Common myeloid progenitor, CD34-positive (primary cell): ENCODE measurements at regions not wholly inside any gene's neighbourhood (a gene's known extent, or its start where the extent isn't known, plus 50 kb on each side); places are given as distances from the start of the nearest gene placed in this dataset.
"Not testable (repeated sequence)": the region's sequence is repeated elsewhere in the genome, so short reads cannot be mapped to it uniquely, and the experiment has no call there.

Source experiments
- CTCF ChIA-PET: fragments of 350-600 bp; sonication (Branson Sonifier 250); formaldehyde crosslinking; loops from one replicate; lab custom pipeline; 2021; ENCODE audit warnings: antibody characterized with exemption; lab: Charles Lee
- POLR2A ChIA-PET: fragments of 350-600 bp; sonication (Branson Sonifier 250); formaldehyde crosslinking; loops from one replicate; lab custom pipeline; 2021; ENCODE audit warnings: antibody characterized with exemption; lab: Charles Lee
- DNase-seq, 3 donors: peaks; one replicate each; pipeline versions ENCODE4 v3.0.0 to v3.0.0-alpha.2; 2013
- H3K27ac ChIP-seq, 2 experiments: 1 replicate in 1 of 2; 2 replicates in 1 of 2; pipeline ENCODE4 v1.7.0; 2013; ENCODE audit warnings: inconsistent platforms in 2 of 2, low read length in 2 of 2, mild to moderate bottlenecking in 2 of 2, low read depth in 1 of 2, moderate library complexity in 1 of 2; ENCODE audit not compliant: severe bottlenecking in 2 of 2, insufficient read depth in 1 of 2, poor library complexity in 1 of 2
- H3K27me3 ChIP-seq, 5 experiments: replicated peaks in 2 of 5; 1 replicate in 3 of 5; 2 replicates in 2 of 5; pipeline versions ENCODE4 v1.6.1 to v1.7.0; 2013; ENCODE audit warnings: low read length in 4 of 5, mild to moderate bottlenecking in 2 of 5, moderate library complexity in 2 of 5, inconsistent platforms in 1 of 5; ENCODE audit not compliant: insufficient read depth in 5 of 5, control insufficient read depth in 4 of 5
- H3K36me3 ChIP-seq, 4 experiments: 1 replicate in 2 of 4; 2 replicates in 2 of 4; pipeline versions ENCODE4 v1.6.1 to v1.7.0; 2013; ENCODE audit warnings: low read length in 3 of 4, control low read depth in 1 of 4, mild to moderate bottlenecking in 1 of 4; ENCODE audit not compliant: control insufficient read depth in 4 of 4, insufficient read depth in 4 of 4
- H3K4me1 ChIP-seq, 4 experiments: 1 replicate in 3 of 4; 2 replicates in 1 of 4; pipeline versions ENCODE4 v1.6.1 to v1.7.1; 2013; ENCODE audit warnings: low read length in 3 of 4, mild to moderate bottlenecking in 3 of 4, control low read depth in 1 of 4, inconsistent platforms in 1 of 4, moderate library complexity in 1 of 4; ENCODE audit not compliant: control insufficient read depth in 4 of 4, insufficient read depth in 4 of 4; ENCODE audit errors: control extremely low read depth in 1 of 4
- H3K4me3 ChIP-seq, 7 experiments: 1 replicate in 4 of 7; 2 replicates in 3 of 7; pipeline versions ENCODE4 v1.5.1 to v1.7.0; 2013; ENCODE audit warnings: mild to moderate bottlenecking in 7 of 7, low read length in 6 of 7, moderate library complexity in 6 of 7, inconsistent platforms in 2 of 7, low read depth in 2 of 7, control low read depth in 1 of 7; ENCODE audit not compliant: insufficient read depth in 4 of 7, control insufficient read depth in 1 of 7; ENCODE audit errors: extremely low read depth in 1 of 7
- H3K9me3 ChIP-seq, 5 experiments: 1 replicate in 4 of 5; 2 replicates in 1 of 5; pipeline versions ENCODE4 v1.6.1 to v1.7.1; 2013; ENCODE audit warnings: low read length in 4 of 5, mild to moderate bottlenecking in 2 of 5, inconsistent platforms in 1 of 5, low read depth in 1 of 5, moderate library complexity in 1 of 5; ENCODE audit not compliant: control insufficient read depth in 4 of 5, insufficient read depth in 2 of 5; ENCODE audit errors: control extremely low read depth in 1 of 5
- WGBS: methylation state at CpG from one replicate; pipeline ENCODE4 v1.1.5; 2013; ENCODE audit not compliant: insufficient coverage; 5-methylcytosine and 5-hydroxymethylcytosine counted together

DNA sequence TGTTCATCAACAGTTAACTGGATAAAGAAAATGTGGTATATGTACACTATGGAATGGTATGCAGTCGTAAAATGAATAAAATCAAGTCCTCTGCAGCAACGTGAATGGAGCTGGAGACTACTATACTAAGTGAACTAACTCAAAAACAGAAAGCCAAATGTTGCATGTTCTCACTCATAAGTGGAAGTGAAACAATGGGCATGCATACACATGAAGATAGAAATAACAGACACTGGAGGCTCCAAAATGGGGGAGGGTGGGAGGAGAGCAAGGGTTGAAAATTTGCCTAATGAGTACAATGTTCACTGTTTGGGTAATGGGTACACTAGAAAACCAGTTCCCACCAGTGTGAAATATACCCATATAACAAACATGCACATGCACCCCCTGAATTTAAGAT is 179.5 kb downstream of the ZWINT start:
- Histone ChIP-seq H3K36me3 (no peaks in the 10 kb centered on the region), H3K4me3 (no peak overlapping the region), H3K9me3 (peaks cover 0 to 2% (median 0%) of the 10 kb centered on the region in 5 experiments), H3K27ac (no peak overlapping the region), H3K27me3 (no peaks in the 10 kb centered on the region), H3K4me1 (no peaks in the 10 kb centered on the region)
- ChIA-PET CTCF (no interaction called here), POLR2A (interaction anchor here (0.6 kb wide), 1 partner anchor 79 kb away, joined by 6 read pairs; no protein-coding TSS in a partner anchor)
- WGBS: 80% methylated on average over 1 of the region's 2 CpGs
- no peak for DNase-seq

GRCh38 chr10:56178210-56178609 is 182.8 kb downstream of the ZWINT start:
- H3K36me3 ChIP-seq: no peaks in the 10 kb centered on the region
- no peak overlapping the region for H3K4me3 ChIP-seq
- WGBS: 71% methylated on average over 4 of the region's 4 CpGs
- no peak for DNase-seq
- H3K4me1 ChIP-seq: no peaks in the 10 kb centered on the region
- ChIA-PET POLR2A (no interaction called here), CTCF (no interaction called here)
- no peak overlapping the region for H3K27ac ChIP-seq
- no peaks in the 10 kb centered on the region for H3K27me3 ChIP-seq
- peaks cover 0 to 2% (median 0%) of the 10 kb centered on the region in 5 experiments for H3K9me3 ChIP-seq

DNA sequence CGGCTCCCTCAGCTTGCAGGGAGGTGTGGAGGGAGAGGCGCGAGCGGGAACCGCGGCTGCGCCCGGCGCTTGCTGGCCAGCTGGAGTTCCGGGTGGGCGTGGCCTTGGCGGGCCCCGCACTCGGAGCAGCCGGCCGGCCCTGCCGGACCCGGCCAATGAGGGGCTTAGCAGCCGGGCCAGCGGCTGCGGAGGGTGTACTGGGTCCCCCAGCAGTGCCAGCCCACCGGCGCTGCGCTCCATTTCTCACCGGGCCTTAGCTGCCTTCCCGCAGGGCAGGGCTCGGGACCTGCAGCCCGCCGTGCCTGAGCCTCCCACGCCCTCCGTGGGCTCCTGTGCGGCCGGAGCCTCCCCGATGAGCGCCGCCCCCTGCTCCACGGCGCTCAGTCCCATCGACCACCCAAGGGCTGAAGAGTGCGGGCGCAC is 206.0 kb downstream of the ZWINT start:
- H3K4me1 ChIP-seq, H3K4me3 ChIP-seq, CTCF ChIA-PET, H3K27ac ChIP-seq, H3K9me3 ChIP-seq, POLR2A ChIA-PET, H3K27me3 ChIP-seq, H3K36me3 ChIP-seq, DNase-seq: not testable (repeated sequence)
- 96% methylated on average over 23 of the region's 41 CpGs for whole genome bisulfite sequencing

DNA sequence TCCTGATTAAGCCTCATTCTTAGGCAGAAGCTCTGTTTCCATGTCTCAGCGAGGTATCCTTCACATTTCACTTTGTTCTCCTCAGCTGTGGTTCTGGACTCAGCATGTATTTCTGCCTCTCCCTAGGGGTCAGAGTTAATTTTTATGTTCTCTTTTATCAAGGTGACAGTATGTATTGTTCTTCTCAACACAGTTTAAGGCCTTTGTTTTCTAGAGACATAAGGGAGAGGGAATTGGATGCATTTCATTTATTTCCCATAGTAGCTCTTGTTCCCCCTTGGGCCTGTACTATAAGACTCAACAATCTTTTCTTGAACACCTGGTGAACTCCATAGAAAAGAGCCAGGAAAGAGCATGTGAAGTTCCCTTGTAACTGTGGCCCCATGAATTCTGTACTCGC is 214.3 kb downstream of the ZWINT start:
- Histone ChIP-seq H3K27ac (no peak overlapping the region), H3K36me3 (no peaks in the 10 kb centered on the region), H3K9me3 (peaks cover 0 to 3% (median 0%) of the 10 kb centered on the region in 5 experiments), H3K27me3 (no peaks in the 10 kb centered on the region), H3K4me3 (no peak overlapping the region), H3K4me1 (no peaks in the 10 kb centered on the region)
- CTCF ChIA-PET: interaction anchor here (1.0 kb wide), 1 partner anchor 18 kb away, joined by 3 read pairs; no protein-coding TSS in a partner anchor
- WGBS: 100% methylated on average over 1 of the region's 2 CpGs
- POLR2A ChIA-PET: no interaction called here
- no peak for DNase-seq

DNA sequence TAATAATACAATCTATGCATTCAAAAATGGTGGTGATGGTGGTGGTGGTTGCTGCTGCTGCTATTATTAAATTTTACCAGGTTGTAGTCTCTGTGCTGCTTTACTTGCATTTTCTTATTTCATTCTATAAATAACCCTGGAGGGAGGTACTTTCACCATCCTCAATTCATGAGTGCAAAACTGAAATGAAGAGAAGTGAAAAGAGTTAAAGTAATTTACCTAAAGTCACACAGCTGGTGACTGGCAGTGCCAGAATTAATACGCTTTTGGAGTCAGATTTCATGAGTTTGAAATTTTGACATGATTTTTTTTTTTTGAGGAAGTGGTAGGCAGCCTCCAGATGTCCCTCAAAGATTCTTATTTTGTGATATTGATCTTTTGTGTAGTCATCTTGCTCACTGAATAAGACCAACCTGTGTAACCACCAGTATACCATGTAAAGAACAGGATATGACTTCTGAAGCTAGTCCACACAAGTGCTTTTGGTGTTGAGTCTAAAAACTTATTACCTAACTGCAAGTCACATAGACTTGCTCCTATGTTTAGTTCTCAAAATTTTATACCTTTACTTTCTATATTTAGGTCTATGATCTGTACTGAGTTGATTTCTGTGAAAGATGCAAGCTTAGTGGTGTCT is 218.8 kb downstream of the ZWINT start:
- CTCF ChIA-PET: no interaction called here
- H3K27me3 ChIP-seq: no peaks in the 10 kb centered on the region
- POLR2A ChIA-PET: no interaction called here
- H3K4me1 ChIP-seq: no peaks in the 10 kb centered on the region
- peak in 2 of 3 donors; percentile 2 to 28 for DNase-seq
- no peaks in the 10 kb centered on the region for H3K9me3 ChIP-seq
- H3K4me3 ChIP-seq: no peak overlapping the region
- 43% methylated on average over 1 of the region's 1 CpG for WGBS
- H3K36me3 ChIP-seq: no peaks in the 10 kb centered on the region
- H3K27ac ChIP-seq: no peak overlapping the region

DNA sequence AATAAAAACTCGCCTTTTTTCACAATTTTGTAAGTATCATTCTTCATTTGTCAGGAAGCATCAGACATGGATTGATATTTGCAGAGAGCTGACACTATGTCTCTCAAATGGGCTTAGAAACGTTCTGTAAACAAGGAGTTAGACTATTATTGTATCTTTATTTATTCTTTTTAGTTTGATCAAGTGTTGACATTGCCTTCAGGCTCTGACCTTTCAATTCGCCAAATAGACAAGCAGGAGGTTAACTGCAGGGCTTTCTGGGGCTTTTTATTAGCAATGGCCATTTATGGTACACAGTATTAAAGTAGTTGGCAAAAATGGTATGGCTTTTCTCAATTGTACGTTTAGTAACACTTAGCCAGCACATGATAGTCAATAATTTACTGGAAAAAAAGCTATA is 221.7 kb downstream of the ZWINT start:
- no peaks in the 10 kb centered on the region for H3K27me3 ChIP-seq
- DNase-seq: no peak
- H3K9me3 ChIP-seq: no peaks in the 10 kb centered on the region
- H3K4me1 ChIP-seq: no peaks in the 10 kb centered on the region
- H3K36me3 ChIP-seq: no peaks in the 10 kb centered on the region
- ChIA-PET POLR2A (no interaction called here), CTCF (no interaction called here)
- H3K4me3 ChIP-seq: no peak overlapping the region
- H3K27ac ChIP-seq: no peak overlapping the region
- no CpG with 5 or more reads among the region's 4 CpGs for WGBS

GRCh38 chr10:56135828-56136227 is 225.2 kb downstream of the ZWINT start:
- Histone ChIP-seq H3K27ac (no peak overlapping the region), H3K4me3 (no peak overlapping the region), H3K9me3 (no peaks in the 10 kb centered on the region), H3K4me1 (no peaks in the 10 kb centered on the region), H3K36me3 (no peaks in the 10 kb centered on the region), H3K27me3 (no peaks in the 10 kb centered on the region)
- DNase-seq: no peak
- ChIA-PET POLR2A (no interaction called here), CTCF (no interaction called here)
- 80% methylated on average over 1 of the region's 4 CpGs for WGBS
